ENCODE measurements at regions not wholly inside any gene's neighbourhood (a gene's known extent, or its start where the extent isn't known, plus 50 kb on each side); places are given as distances from the start of the nearest gene placed in this dataset.

- Mint-ChIP-seq H3K4me3 (ENCODE audit: low read depth) (no peak overlapping the region), H3K27me3 (no peaks in the 10 kb centered on the region), H3K9me3 (ENCODE audit: low read depth) (no peaks in the 10 kb centered on the region), H3K36me3 (ENCODE audit: insufficient read depth) (no peaks in the 10 kb centered on the region), H3K4me1 (ENCODE audit: low read depth) (no peaks in the 10 kb centered on the region), H3K27ac (no peak overlapping the region)
- DNase-seq (ENCODE audit: low spot score, unreplicated experiment): no peak
- TF ChIP-seq CTCF (IDR thresholded peaks at IDR 0.05; ENCODE audit: unreplicated experiment): no peak
Observed at GRCh38 chr21:25341981-25342380, 265.3 kb downstream of the MRPL39 start.

- H3K4me3 Mint-ChIP-seq (ENCODE audit: low read depth): no peak overlapping the region
- H3K27me3 Mint-ChIP-seq: no peaks in the 10 kb centered on the region
- H3K9me3 Mint-ChIP-seq (ENCODE audit: low read depth): no peaks in the 10 kb centered on the region
- no peaks in the 10 kb centered on the region for H3K36me3 Mint-ChIP-seq (ENCODE audit: insufficient read depth)
- TF ChIP-seq CTCF (IDR thresholded peaks at IDR 0.05; ENCODE audit: unreplicated experiment): no peak
- H3K27ac Mint-ChIP-seq: no peak overlapping the region
- no peak for DNase-seq (ENCODE audit: low spot score, unreplicated experiment)
- H3K4me1 Mint-ChIP-seq (ENCODE audit: low read depth): no peaks in the 10 kb centered on the region
Observed at GRCh38 chr21:25338415-25338814, 268.9 kb downstream of the MRPL39 start.

- no peak for DNase-seq (ENCODE audit: low spot score, unreplicated experiment)
- H3K4me3 Mint-ChIP-seq (ENCODE audit: low read depth): no peak overlapping the region
- H3K4me1 Mint-ChIP-seq (ENCODE audit: low read depth): no peaks in the 10 kb centered on the region
- H3K27ac Mint-ChIP-seq: no peak overlapping the region
- TF ChIP-seq CTCF (IDR thresholded peaks at IDR 0.05; ENCODE audit: unreplicated experiment): no peak
- no peaks in the 10 kb centered on the region for H3K36me3 Mint-ChIP-seq (ENCODE audit: insufficient read depth)
- H3K9me3 Mint-ChIP-seq (ENCODE audit: low read depth): no peaks in the 10 kb centered on the region
- H3K27me3 Mint-ChIP-seq: no peaks in the 10 kb centered on the region
Observed at GRCh38 chr21:25334046-25334730, 273.1 kb downstream of the MRPL39 start.

GRCh38 chr21:25331286-25331685 lies 276.0 kb downstream of the MRPL39 start:
- peaks cover 1% of the 10 kb centered on the region for H3K4me1 Mint-ChIP-seq (ENCODE audit: low read depth)
- H3K27me3 Mint-ChIP-seq: no peaks in the 10 kb centered on the region
- no peaks in the 10 kb centered on the region for H3K36me3 Mint-ChIP-seq (ENCODE audit: insufficient read depth)

DNA sequence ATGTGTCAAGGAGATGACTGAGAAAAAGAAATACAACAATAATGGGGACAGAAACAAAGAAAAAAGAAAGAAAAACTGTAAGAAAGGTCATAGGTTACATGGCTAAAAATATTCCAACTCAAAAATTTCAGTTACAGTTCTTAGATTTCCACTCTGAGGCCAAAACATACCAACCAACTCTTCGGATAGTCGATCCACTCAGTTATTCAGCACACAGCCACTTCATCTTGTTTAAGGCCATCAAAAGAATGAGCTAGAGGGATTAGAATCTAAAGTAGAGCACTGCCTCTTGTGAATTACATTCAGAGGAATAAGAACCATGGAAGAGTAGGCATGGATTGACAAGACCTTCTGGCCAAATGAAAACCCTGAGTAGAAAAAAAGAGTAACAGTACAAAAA lies 277.0 kb downstream of the MRPL39 start:
- no peaks in the 10 kb centered on the region for H3K27me3 Mint-ChIP-seq
- no peak for TF ChIP-seq CTCF (IDR thresholded peaks at IDR 0.05; ENCODE audit: unreplicated experiment)
- H3K9me3 Mint-ChIP-seq (ENCODE audit: low read depth): no peaks in the 10 kb centered on the region
- H3K4me3 Mint-ChIP-seq (ENCODE audit: low read depth): no peak overlapping the region
- peaks cover 1% of the 10 kb centered on the region for H3K4me1 Mint-ChIP-seq (ENCODE audit: low read depth)
- no peaks in the 10 kb centered on the region for H3K36me3 Mint-ChIP-seq (ENCODE audit: insufficient read depth)
- no peak for DNase-seq (ENCODE audit: low spot score, unreplicated experiment)
- H3K27ac Mint-ChIP-seq: no peak overlapping the region

More at GRCh38 chr21:25331286-25331685, 276.0 kb downstream of the MRPL39 start:
- DNase-seq (ENCODE audit: low spot score, unreplicated experiment): no peak
- no peak for TF ChIP-seq CTCF (IDR thresholded peaks at IDR 0.05; ENCODE audit: unreplicated experiment)
- Mint-ChIP-seq H3K27ac (no peak overlapping the region), H3K4me3 (ENCODE audit: low read depth) (no peak overlapping the region), H3K9me3 (ENCODE audit: low read depth) (no peaks in the 10 kb centered on the region)
